HG03432 (cell line): ENCODE measurements at regions not wholly inside any gene's neighbourhood (a gene's known extent, or its start where the extent isn't known, plus 50 kb on each side); places are given as distances from the start of the nearest gene placed in this dataset.
"Not testable (repeated sequence)": the region's sequence is repeated elsewhere in the genome, so short reads cannot be mapped to it uniquely, and the experiment has no call there.

Experiments used
- ATAC-seq: cut with Tn5 transposase; IDR thresholded peaks from one replicate; pipeline ENCODE4 v1.9.1; 2021; ENCODE audit warnings: mild to moderate bottlenecking, moderate library complexity; ENCODE audit not compliant: unreplicated experiment

DNA sequence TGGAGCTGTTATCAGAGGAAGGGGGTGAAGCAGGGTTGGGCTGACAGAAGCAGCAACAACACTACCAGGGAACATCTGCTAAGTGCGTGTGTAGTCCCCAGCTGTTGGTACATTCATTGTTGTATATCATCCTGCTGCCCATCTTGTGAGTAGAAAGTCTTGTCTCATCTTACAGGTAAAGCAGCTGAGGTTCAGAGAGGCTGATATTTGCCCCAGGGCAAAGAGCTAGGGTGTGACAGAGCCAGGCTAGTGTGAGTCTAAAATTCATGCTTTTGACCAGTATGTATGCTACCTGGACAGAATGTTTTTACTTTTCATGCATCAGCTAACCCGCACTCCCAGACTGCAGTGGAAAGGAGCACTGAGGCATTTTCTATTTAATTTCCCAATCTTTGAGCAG is 221.6 kb downstream of the STK31 start:
- no peak for ATAC-seq

DNA sequence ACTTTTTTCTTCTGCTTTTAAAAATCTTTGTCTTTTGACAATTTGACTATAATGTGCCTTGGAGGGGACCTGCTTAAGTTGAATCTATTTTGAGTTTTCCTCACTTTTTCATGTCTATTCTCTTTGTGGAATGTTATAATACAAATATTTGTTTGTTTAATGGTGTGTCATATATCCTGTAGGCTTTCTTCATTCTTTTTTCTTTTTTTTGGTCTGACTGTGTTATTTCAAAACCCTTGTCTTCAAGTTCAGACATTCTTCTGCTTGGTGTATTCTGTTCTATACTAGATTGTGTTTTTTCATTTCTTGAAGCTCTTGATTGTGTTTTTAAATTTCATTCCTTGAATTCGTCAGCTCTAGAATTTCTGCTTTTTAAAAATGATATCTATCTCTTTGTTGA is 228.2 kb downstream of the STK31 start:
- no peak for ATAC-seq

DNA sequence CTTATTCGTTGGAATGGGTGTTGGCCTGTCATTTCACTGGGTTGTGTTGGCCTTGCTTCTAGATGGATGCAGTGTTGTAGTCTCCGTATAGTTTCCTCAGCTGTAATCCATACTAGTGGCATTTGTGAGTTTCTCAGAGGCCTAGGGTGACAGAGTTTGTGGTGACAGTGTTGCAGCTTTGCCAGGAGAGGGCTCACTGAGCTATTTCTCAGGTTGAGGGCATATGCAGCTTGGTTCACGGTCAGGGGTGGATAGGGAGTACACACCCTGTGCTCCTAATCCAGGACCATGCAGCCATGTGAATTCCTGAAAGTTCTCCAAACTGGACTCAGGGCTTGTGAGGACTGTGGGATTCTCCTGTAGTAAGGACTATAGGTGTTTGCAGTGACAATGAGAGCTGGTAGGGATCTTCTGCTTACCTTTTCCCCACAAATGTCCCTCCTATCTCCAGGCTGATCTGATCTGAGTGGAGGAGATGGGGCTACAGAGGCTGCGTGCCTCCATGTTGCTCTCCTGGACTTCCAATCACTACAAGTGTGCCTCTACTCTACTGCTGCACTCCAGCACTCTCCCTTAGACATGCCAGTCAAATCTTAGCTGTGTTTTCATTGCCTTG is 229.0 kb downstream of the STK31 start:
- ATAC-seq, result peak; percentile 84

DNA sequence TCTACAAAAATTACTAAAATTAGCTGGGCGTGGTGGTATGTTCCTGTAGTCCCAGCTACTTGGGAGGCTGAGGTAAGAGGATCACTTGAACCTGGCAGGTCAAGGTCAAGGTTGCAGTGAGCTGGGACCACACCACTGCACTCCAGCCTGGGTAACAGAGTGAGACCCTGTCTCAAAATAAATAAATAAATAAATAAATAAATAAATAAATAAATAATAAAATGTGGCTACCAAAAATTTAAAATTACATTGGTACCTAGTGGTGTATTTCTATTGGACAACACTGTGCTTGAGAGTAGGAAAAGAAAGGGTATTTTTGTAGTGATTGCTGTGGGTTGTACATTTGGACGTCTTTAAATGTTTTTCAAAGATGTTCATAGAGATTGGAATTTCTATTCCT is 229.7 kb downstream of the STK31 start:
- ATAC-seq, result not testable (repeated sequence)

- no peak for ATAC-seq
Measured at GRCh38 chr7:23941551-23941950, 231.5 kb downstream of the STK31 start.

DNA sequence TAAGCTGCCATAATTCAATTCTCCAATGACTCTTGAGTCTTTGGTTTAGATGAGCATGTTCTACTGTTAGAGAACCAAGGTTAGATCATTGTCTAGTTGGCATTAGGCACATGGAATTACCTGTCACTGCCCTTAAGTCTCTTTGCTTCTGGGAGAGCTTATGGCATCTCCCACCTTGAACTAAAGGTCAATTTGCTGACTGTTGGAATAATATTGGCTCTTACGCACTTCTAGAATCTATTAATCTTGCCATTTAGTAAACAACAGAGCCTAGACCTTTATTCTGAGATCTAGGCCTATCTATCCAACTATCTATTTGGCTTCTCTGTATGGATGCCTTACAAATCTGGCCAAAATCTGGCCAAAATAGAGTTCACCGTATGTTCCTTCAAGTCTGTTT is 232.0 kb downstream of the STK31 start:
- ATAC-seq, result no peak

DNA sequence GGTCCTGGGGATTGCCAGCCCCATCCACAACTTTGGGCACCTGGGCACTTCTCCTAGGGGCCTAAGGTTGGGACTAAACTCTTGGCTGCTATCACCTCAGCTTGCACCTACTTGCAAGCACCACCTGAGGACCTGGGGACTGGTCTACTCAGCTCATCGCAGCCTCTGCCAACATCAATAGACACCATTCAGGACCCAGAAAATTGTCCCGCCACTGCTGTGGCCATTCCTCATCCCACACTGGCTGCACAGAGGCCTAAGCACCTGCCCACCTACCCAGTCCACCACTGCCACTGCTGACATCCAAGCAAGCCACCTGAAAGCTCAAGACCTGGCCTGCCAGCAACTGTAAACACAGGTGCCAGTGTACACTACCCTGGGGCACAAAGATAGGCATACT is 234.1 kb downstream of the STK31 start:
- ATAC-seq, result no peak

GRCh38 chr7:23945472-23945871 is 235.5 kb downstream of the STK31 start:
- no peak for ATAC-seq

DNA sequence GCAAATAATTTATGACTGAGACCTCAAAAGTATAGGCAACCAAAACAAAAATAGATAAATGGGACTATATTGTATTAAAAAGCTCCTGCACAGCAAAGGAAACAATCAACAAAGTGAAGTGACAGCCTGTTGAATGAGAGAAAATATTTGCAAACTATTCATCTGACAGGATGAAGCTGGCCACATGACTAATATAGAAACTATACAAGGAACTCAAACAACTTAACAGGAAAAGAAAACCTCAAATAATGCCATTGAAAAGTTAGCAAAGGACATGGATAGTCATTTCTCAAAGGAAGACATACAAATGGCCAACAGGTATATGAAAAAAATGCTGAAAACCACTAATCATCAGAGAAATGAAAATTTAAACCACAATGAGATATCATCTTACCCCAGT is 245.1 kb downstream of the STK31 start:
- no peak for ATAC-seq

DNA sequence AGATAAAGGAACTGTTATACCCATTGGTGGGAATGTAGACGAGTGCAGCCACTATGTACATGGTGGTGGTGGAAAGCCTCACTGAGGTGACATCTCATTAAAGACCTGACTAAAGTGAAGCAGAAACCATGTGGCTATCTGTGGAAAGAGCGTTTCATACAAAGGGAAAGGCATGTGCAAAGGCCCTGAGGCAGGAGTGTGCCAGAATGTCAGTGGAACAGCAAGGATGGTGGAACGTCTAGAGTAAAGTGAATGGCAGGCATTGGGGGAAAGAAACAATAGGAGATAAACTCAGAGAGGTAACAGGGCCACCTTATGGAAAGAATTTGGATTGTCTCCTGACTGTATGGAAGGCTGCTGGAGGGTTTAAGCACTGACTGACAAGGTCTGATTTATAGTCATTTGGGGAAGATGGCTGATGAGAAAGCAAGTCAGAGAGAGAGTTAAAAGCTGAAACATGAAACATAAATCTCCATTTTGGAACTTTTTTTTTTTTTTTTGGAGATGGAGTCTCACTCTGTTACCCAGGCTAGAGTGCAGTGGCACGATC is 245.7 kb downstream of the STK31 start:
- no peak for ATAC-seq

DNA sequence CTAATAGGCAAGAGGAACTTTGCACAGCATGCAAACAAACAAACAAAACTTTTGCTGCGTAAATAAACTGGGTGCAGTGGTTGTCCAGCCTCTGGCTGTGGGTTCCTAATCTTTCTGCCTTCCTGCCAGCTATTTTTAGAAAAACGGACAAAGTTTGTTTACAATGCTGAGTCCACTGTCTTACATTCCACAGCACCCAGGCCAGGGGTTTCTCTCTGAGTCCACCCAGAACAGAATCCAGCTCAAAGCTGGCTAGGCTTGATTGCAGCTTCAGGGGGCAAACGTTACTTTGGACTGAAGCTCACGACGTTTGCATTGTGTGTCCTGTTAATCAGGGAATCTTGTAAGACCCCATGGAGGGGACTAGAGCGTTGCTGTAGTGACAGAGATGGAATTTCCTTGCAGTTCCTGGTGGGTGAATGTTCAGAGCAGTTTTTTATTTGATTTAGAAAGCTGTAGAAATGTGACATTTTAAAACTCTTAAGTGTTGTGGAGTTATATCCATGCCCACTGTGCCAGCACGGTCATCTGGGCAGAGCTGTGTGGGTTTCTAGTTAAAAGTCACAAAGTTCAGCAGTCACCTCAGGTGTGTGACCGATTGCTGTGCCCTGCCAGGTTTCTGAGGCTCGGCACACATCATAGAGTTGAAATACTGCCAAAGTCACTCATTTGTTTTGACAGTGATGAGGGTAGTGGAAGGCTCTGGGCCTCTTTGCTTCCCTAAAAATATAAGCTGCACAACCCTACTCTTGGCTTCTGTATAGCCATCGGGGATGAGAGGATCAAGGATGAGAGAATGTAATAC is 247.0 kb downstream of the STK31 start:
- ATAC-seq, result no peak

DNA sequence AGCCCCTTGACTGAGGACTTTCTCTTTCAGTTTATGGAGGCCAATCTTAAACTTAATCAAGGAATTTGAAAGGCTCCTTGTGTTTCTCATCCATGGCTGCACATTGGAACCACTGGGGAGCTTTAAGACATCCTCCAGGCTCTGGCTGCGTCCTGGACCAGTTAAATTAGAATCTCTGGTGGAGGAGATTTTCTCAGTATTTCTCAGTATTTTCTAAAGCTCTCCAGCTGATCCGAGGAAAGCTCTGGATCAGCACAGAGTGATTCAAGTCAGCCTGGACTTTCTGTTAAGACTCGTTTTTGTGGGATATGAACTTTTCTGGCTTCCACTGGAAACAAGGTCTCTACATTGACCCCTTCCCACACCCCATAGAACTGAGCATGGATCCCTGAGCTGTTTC is 249.8 kb downstream of the STK31 start:
- ATAC-seq, result no peak

GRCh38 chr7:23960361-23960760 is 250.3 kb downstream of the STK31 start:
- no peak for ATAC-seq

GRCh38 chr7:23963461-23964165 is 253.6 kb downstream of the STK31 start:
- ATAC-seq, result no peak

GRCh38 chr7:23964715-23965114 is 254.7 kb downstream of the STK31 start:
- no peak for ATAC-seq

DNA sequence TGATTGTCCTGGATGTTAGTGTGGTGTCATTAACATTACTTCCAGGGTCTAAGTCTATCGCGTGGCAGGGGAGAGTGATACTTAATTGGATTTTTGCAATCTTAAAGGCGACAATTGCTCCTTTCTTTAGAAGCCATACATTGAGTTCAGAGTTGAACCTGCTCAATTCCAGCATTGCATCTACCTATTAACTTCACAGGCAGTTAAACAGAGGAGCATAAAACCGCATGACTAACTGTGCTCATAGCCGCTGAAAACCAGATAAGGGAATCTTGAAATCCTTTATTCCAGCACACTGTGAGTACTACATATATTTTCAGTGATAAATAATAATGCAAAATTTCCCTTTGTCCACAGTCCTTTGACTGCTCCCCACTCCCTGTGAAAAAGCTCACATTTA is 255.3 kb downstream of the STK31 start:
- ATAC-seq, result no peak

DNA sequence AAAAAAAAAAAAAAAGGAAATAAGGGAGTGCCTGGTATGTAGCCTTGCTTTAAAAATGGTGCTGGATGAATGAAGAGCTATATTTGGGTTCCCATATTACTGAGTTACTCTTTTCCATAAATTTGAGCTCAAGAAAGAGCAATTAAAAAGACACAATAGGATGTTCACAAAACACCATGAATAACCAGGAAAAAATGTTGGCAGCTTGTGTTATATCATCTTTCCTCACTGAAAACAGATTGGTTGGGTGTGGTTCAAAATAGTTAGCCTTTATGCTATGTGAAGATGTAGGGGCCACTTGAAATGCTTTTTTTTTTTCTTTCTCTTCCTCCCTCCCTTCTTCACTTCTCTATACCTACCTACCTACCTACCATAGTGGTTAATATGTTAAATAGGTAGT is 256.9 kb downstream of the STK31 start:
- no peak for ATAC-seq

GRCh38 chr7:23967949-23968599 is 258.1 kb downstream of the STK31 start:
- ATAC-seq, result peak; percentile 64

- no peak for ATAC-seq
Measured at GRCh38 chr7:23968791-23969190, 258.8 kb downstream of the STK31 start.

- ATAC-seq, result no peak
Measured at GRCh38 chr7:23969443-23969842, 259.4 kb downstream of the STK31 start.

- ATAC-seq, result no peak
Measured at GRCh38 chr7:23970193-23970592, 260.2 kb downstream of the STK31 start.
